ENCODE measurements at regions not wholly inside any gene's neighbourhood (a gene's known extent, or its start where the extent isn't known, plus 50 kb on each side); places are given as distances from the start of the nearest gene placed in this dataset.

- TF ChIP-seq, protein P1, sequence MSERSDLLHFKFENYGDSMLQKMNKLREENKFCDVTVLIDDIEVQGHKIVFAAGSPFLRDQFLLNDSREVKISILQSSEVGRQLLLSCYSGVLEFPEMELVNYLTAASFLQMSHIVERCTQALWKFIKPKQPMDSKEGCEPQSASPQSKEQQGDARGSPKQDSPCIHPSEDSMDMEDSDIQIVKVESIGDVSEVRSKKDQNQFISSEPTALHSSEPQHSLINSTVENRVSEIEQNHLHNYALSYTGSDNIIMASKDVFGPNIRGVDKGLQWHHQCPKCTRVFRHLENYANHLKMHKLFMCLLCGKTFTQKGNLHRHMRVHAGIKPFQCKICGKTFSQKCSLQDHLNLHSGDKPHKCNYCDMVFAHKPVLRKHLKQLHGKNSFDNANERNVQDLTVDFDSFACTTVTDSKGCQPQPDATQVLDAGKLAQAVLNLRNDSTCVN (tag by site-specific recombination; optimal IDR thresholded peaks at IDR 0.05): no peak
- TF ChIP-seq CTCF (tag by site-specific recombination; IDR thresholded peaks at IDR 0.05): no peak
- TF ChIP-seq GLIS2 (tag by site-specific recombination; IDR thresholded peaks at IDR 0.05): no peak
- TF ChIP-seq ZNF121 (tag by site-specific recombination; IDR thresholded peaks at IDR 0.05): no peak
- TF ChIP-seq ZNF76 (tag by site-specific recombination; IDR thresholded peaks at IDR 0.05; ENCODE audit: borderline replicate concordance, low read depth): no peak
- TF ChIP-seq, protein P2, sequence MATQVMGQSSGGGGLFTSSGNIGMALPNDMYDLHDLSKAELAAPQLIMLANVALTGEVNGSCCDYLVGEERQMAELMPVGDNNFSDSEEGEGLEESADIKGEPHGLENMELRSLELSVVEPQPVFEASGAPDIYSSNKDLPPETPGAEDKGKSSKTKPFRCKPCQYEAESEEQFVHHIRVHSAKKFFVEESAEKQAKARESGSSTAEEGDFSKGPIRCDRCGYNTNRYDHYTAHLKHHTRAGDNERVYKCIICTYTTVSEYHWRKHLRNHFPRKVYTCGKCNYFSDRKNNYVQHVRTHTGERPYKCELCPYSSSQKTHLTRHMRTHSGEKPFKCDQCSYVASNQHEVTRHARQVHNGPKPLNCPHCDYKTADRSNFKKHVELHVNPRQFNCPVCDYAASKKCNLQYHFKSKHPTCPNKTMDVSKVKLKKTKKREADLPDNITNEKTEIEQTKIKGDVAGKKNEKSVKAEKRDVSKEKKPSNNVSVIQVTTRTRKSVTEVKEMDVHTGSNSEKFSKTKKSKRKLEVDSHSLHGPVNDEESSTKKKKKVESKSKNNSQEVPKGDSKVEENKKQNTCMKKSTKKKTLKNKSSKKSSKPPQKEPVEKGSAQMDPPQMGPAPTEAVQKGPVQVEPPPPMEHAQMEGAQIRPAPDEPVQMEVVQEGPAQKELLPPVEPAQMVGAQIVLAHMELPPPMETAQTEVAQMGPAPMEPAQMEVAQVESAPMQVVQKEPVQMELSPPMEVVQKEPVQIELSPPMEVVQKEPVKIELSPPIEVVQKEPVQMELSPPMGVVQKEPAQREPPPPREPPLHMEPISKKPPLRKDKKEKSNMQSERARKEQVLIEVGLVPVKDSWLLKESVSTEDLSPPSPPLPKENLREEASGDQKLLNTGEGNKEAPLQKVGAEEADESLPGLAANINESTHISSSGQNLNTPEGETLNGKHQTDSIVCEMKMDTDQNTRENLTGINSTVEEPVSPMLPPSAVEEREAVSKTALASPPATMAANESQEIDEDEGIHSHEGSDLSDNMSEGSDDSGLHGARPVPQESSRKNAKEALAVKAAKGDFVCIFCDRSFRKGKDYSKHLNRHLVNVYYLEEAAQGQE (tag by site-specific recombination; IDR thresholded peaks at IDR 0.05): no peak
- no peak for TF ChIP-seq YY1 (tag by site-specific recombination; IDR thresholded peaks at IDR 0.05)
- TF ChIP-seq, protein P3, sequence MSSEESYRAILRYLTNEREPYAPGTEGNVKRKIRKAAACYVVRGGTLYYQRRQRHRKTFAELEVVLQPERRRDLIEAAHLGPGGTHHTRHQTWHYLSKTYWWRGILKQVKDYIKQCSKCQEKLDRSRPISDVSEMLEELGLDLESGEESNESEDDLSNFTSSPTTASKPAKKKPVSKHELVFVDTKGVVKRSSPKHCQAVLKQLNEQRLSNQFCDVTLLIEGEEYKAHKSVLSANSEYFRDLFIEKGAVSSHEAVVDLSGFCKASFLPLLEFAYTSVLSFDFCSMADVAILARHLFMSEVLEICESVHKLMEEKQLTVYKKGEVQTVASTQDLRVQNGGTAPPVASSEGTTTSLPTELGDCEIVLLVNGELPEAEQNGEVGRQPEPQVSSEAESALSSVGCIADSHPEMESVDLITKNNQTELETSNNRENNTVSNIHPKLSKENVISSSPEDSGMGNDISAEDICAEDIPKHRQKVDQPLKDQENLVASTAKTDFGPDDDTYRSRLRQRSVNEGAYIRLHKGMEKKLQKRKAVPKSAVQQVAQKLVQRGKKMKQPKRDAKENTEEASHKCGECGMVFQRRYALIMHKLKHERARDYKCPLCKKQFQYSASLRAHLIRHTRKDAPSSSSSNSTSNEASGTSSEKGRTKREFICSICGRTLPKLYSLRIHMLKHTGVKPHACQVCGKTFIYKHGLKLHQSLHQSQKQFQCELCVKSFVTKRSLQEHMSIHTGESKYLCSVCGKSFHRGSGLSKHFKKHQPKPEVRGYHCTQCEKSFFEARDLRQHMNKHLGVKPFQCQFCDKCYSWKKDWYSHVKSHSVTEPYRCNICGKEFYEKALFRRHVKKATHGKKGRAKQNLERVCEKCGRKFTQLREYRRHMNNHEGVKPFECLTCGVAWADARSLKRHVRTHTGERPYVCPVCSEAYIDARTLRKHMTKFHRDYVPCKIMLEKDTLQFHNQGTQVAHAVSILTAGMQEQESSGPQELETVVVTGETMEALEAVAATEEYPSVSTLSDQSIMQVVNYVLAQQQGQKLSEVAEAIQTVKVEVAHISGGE (tag by site-specific recombination; conservative IDR thresholded peaks at IDR 0.05; ENCODE audit: low read depth): no peak
These were observed 162.9 kb upstream of the NMUR2 start for GRCh38 chr5:152568016-152568415.
